ENCODE measurements at regions not wholly inside any gene's neighbourhood (a gene's known extent, or its start where the extent isn't known, plus 50 kb on each side); places are given as distances from the start of the nearest gene placed in this dataset.

GRCh38 chr7:142334806-142335205 lies 76.9 kb upstream of the PRSS58 start:
- no peak for TF ChIP-seq CTCF (conservative IDR thresholded peaks at IDR 0.05 in 1 of 2, IDR thresholded peaks at IDR 0.05 in 1 of 2; ENCODE audit: low read depth in 1 of 2, low read length in 2 of 2)
- TF ChIP-seq EZH2 (IDR thresholded peaks at IDR 0.05; ENCODE audit: low read length, missing control alignments) = no peak
